ENCODE measurements at regions not wholly inside any gene's neighbourhood (a gene's known extent, or its start where the extent isn't known, plus 50 kb on each side); places are given as distances from the start of the nearest gene placed in this dataset.

GRCh38 chr4:133598779-133599178 is 449.7 kb downstream of the PCDH10 start:
- Histone ChIP-seq H3K27ac (no peak overlapping the region), H3K27me3 (no peaks in the 10 kb centered on the region), H3K36me3 (no peaks in the 10 kb centered on the region), H3K4me1 (no peaks in the 10 kb centered on the region), H3K9me3 (no peaks in the 10 kb centered on the region), H3K4me3 (no peak overlapping the region)
- intact Hi-C loops (cut with DNase I) = no loop called here
- TF ChIP-seq, protein P1, sequence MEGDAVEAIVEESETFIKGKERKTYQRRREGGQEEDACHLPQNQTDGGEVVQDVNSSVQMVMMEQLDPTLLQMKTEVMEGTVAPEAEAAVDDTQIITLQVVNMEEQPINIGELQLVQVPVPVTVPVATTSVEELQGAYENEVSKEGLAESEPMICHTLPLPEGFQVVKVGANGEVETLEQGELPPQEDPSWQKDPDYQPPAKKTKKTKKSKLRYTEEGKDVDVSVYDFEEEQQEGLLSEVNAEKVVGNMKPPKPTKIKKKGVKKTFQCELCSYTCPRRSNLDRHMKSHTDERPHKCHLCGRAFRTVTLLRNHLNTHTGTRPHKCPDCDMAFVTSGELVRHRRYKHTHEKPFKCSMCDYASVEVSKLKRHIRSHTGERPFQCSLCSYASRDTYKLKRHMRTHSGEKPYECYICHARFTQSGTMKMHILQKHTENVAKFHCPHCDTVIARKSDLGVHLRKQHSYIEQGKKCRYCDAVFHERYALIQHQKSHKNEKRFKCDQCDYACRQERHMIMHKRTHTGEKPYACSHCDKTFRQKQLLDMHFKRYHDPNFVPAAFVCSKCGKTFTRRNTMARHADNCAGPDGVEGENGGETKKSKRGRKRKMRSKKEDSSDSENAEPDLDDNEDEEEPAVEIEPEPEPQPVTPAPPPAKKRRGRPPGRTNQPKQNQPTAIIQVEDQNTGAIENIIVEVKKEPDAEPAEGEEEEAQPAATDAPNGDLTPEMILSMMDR (IDR thresholded peaks at IDR 0.05) = no peak
- DNase-seq (no peak), ATAC-seq (no peak)
- WGBS, 2 donors = 9 to 13% methylated on average over 6 of the region's 6 CpGs

DNA sequence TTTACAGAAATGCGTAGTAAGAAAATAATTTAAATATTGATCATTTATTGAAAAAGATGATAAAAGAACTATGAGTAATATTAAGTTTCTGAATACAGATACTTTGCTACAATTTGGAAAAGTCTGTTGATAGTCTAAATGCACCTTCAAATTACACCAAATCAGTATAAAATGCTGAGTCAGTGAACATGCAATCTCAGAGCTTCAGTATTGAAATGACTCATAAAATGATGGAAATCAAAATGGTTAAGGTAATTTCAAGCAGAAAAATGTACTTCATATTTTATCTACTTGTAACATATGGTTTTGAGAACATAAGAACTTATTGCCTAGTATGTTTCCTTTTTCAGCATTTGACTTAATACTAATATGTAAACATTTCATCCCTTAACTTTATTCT is 448.2 kb downstream of the PCDH10 start:
- H3K4me1 ChIP-seq = no peaks in the 10 kb centered on the region
- DNase-seq (no peak), ATAC-seq (no peak)
- TF ChIP-seq, protein P1 (IDR thresholded peaks at IDR 0.05) = no peak
- H3K4me3 ChIP-seq = no peak overlapping the region
- H3K9me3 ChIP-seq = no peaks in the 10 kb centered on the region
- H3K27me3 ChIP-seq = no peaks in the 10 kb centered on the region
- no peaks in the 10 kb centered on the region for H3K36me3 ChIP-seq
- intact Hi-C loops (cut with DNase I) = loop anchor here in 1 of 10 donors (2.0 kb wide), 1 partner anchor 22 kb away; no protein-coding TSS in a partner anchor
- H3K27ac ChIP-seq = no peak overlapping the region
- WGBS, 2 donors = 85 to 98% methylated on average over 1 of the region's 1 CpG

- intact Hi-C loops (cut with DNase I) = loop anchor here in 1 of 10 donors (2.0 kb wide), 1 partner anchor 22 kb away; no protein-coding TSS in a partner anchor
- TF ChIP-seq, protein P1 (IDR thresholded peaks at IDR 0.05) = no peak
- DNase-seq = no peak
- no peak overlapping the region for H3K27ac ChIP-seq
- no peaks in the 10 kb centered on the region for H3K4me1 ChIP-seq
- no peaks in the 10 kb centered on the region for H3K9me3 ChIP-seq
- no peak overlapping the region for H3K4me3 ChIP-seq
- H3K27me3 ChIP-seq = no peaks in the 10 kb centered on the region
- no peaks in the 10 kb centered on the region for H3K36me3 ChIP-seq
- ATAC-seq = no peak
- 43 to 51% methylated on average over 3 of the region's 3 CpGs for WGBS, 2 donors
These were observed 447.4 kb downstream of the PCDH10 start for GRCh38 chr4:133596459-133596858.

DNA sequence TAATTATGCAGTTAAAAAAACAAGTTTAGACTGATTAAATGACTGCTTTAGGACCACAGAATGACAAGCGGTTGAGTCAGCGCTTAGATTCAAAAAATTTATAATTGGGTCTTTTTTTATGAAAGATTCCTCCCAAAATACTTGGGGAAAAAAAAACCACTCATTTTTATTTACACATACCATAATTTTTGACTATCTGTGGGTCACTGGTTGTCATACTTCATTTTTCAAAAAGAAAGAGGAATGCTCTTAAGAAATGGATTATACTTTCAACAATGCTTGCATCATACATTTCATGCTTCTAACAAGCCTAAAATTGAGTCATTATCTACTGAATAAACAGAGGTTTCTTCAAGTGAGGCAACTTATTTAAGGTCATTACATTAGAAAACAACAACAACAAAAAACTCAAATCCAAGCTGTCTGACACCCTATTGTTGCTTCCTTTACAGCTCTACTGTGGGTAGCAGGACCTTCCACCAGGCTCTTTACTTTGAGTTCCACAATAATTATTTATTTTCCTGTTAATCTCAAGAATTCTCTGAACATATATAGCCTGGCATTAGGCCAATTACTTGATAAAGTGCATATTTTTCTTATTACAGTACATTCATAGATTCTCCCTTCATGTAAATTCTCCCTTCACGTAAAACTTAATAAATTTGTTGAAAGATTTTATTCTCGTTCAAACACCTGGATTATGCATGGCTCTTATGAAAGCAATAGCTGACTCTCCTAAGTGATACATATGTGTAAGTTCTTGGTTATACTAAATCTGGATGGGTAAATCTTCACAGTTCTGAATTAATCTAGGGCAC is 445.5 kb downstream of the PCDH10 start:
- no peaks in the 10 kb centered on the region for H3K4me1 ChIP-seq
- intact Hi-C loops (cut with DNase I) = no loop called here
- no peaks in the 10 kb centered on the region for H3K27me3 ChIP-seq
- no peaks in the 10 kb centered on the region for H3K36me3 ChIP-seq
- H3K9me3 ChIP-seq = no peaks in the 10 kb centered on the region
- H3K27ac ChIP-seq = no peak overlapping the region
- no peak overlapping the region for H3K4me3 ChIP-seq
- no peak for DNase-seq
- 81 to 86% methylated on average over 4 of the region's 4 CpGs for WGBS, 2 donors
- TF ChIP-seq, protein P1 (IDR thresholded peaks at IDR 0.05) = no peak
- ATAC-seq = no peak
